ENCODE measurements at regions not wholly inside any gene's neighbourhood (a gene's known extent, or its start where the extent isn't known, plus 50 kb on each side); places are given as distances from the start of the nearest gene placed in this dataset.

- no peaks in the 10 kb centered on the region for H3K9me3 ChIP-seq (ENCODE audit: control insufficient read depth, low read depth, low read length)
- no peak overlapping the region for H3T11ph ChIP-seq (ENCODE audit: low read length)
- no peak overlapping the region for H2AFZ ChIP-seq (ENCODE audit: low read length)
- H4K8ac ChIP-seq (replicated peaks; ENCODE audit: insufficient read length, low read depth, low read length), result no peak overlapping the region
- no peak overlapping the region for H3K4me2 ChIP-seq (ENCODE audit: insufficient read depth, insufficient read length, low read length)
- H2BK5ac ChIP-seq (ENCODE audit: insufficient read length, low read length), result no peak overlapping the region
- H3K27me3 ChIP-seq (ENCODE audit: insufficient read depth, low read length), result no peaks in the 10 kb centered on the region
- Mint-ChIP-seq H3K27ac (no peak overlapping the region), H3K4me1 (no peaks in the 10 kb centered on the region), H3K4me3 (no peak overlapping the region), H3K36me3 (ENCODE audit: insufficient read depth in 1 of 3, low read depth in 3 of 3) (no peaks in the 10 kb centered on the region; a peak in 2 of 7 replicates), H3K27me3 (ENCODE audit: low read depth) (no peaks in the 10 kb centered on the region), H3K9me3 (peaks cover 0 to 3% of the 10 kb centered on the region in 2 experiments; a peak in 3 of 5 replicates)
- no peak for TF ChIP-seq CTCF (conservative IDR thresholded peaks at IDR 0.05)
- no peak overlapping the region for H3K14ac ChIP-seq (ENCODE audit: insufficient read depth, low read length)
- no CpG with 5 or more reads among the region's 4 CpGs for WGBS (ENCODE audit: extremely low coverage, insufficient read length, low lambda C conversion rate)
- H3K56ac ChIP-seq (ENCODE audit: insufficient read length, low read depth, low read length), result no peak overlapping the region
- no peak overlapping the region for H2BK12ac ChIP-seq (ENCODE audit: insufficient read length, low read depth, low read length)
- no peak overlapping the region for H3K27ac ChIP-seq (ENCODE audit: insufficient read length, low read depth, low read length)
- no peak overlapping the region for H2BK120ac ChIP-seq (ENCODE audit: low read depth, low read length, poor library complexity, severe bottlenecking)
- no peak overlapping the region for H3K4ac ChIP-seq (ENCODE audit: low read depth, low read length)
- no peak overlapping the region for H3K23ac ChIP-seq (ENCODE audit: insufficient read length, low read depth, low read length)
- no peaks in the 10 kb centered on the region for H3K23me2 ChIP-seq (ENCODE audit: insufficient read length, low read depth, low read length, poor library complexity, severe bottlenecking)
- no peak overlapping the region for H2AK5ac ChIP-seq (ENCODE audit: insufficient read length, low read length)
- no peaks in the 10 kb centered on the region for H3K79me1 ChIP-seq (ENCODE audit: insufficient read depth, low read depth, low read length, poor library complexity, severe bottlenecking)
- no peak for DNase-seq
- H4K91ac ChIP-seq (ENCODE audit: insufficient read length, low read depth, low read length), result no peak overlapping the region
- H4K20me1 ChIP-seq (ENCODE audit: control insufficient read depth, insufficient read depth, insufficient read length), result no peaks in the 10 kb centered on the region
- H2BK20ac ChIP-seq (ENCODE audit: low read depth, low read length, poor library complexity, severe bottlenecking), result no peak overlapping the region
- no peak overlapping the region for H3K18ac ChIP-seq (ENCODE audit: insufficient read length, low read depth, low read length)
- no peak overlapping the region for H3K9ac ChIP-seq (ENCODE audit: extremely low read depth, insufficient read length, low read length)
- no peak overlapping the region for H4K5ac ChIP-seq (ENCODE audit: insufficient read length, low read depth, low read length)
- no peaks in the 10 kb centered on the region for H3K79me2 ChIP-seq (ENCODE audit: insufficient read depth, low read length)
- H3K4me1 ChIP-seq (ENCODE audit: insufficient read depth, low read length), result no peaks in the 10 kb centered on the region
- H2BK15ac ChIP-seq (ENCODE audit: low read depth, low read length), result no peak overlapping the region
Observed at GRCh38 chr6:153489479-153489878, 358.4 kb upstream of the RGS17 start.
